ENCODE measurements at regions not wholly inside any gene's neighbourhood (a gene's known extent, or its start where the extent isn't known, plus 50 kb on each side); places are given as distances from the start of the nearest gene placed in this dataset.

- H3K27me3 ChIP-seq (ENCODE audit: control insufficient read depth in 2 of 2, insufficient read depth in 2 of 2, low read length in 2 of 2), result no peaks in the 10 kb centered on the region
- H3K4me1 Mint-ChIP-seq, result peaks cover 4% of the 10 kb centered on the region
- peak in 1 of 3 donors; percentile 7 for DNase-seq
- H3K9me3 ChIP-seq (replicated peaks in 1 of 2; ENCODE audit: control insufficient read depth in 1 of 2, insufficient read depth in 1 of 2, low read length in 2 of 2), result no peaks in the 10 kb centered on the region
- TF ChIP-seq CTCF (IDR thresholded peaks at IDR 0.05), result no peak
- intact Hi-C loops (cut with micrococcal nuclease), result no loop called here
- H4K20me1 ChIP-seq (ENCODE audit: insufficient read depth, low read length), result no peaks in the 10 kb centered on the region
- no peak overlapping the region for H3K27ac ChIP-seq (ENCODE audit: low read depth in 1 of 2, low read length in 2 of 2)
- no peaks in the 10 kb centered on the region for H3K79me2 ChIP-seq (ENCODE audit: insufficient read depth, low read length)
- H3K4me3 Mint-ChIP-seq, result no peak overlapping the region
- H3K4me3 ChIP-seq (replicated peaks in 1 of 3; ENCODE audit: low read depth in 2 of 3, low read length in 3 of 3), result no peak overlapping the region
- no peak overlapping the region for H3K9ac ChIP-seq (ENCODE audit: insufficient read depth, low read length, poor library complexity, severe bottlenecking)
- peak overlapping the region in 1 of 7 donors; percentile 0 for H3K27ac Mint-ChIP-seq
- no peaks in the 10 kb centered on the region for H3K36me3 Mint-ChIP-seq
- peaks cover 0 to 3% of the 10 kb centered on the region in 2 donors for H3K4me1 ChIP-seq (ENCODE audit: control insufficient read depth in 1 of 2, insufficient read depth in 2 of 2, low read length in 2 of 2)
- H3K27me3 Mint-ChIP-seq (ENCODE audit: low read depth in 3 of 3), result no peaks in the 10 kb centered on the region
- no peak overlapping the region for H3K4me2 ChIP-seq (replicated peaks; ENCODE audit: extremely low read depth, low read length, poor library complexity, severe bottlenecking)
- H2AFZ ChIP-seq (ENCODE audit: insufficient read depth, low read depth, low read length, poor library complexity, severe bottlenecking), result no peak overlapping the region
- H3K9me3 Mint-ChIP-seq, result peaks cover 0 to 5% (median 0%) of the 10 kb centered on the region in 7 donors
- H3K36me3 ChIP-seq (replicated peaks in 1 of 2; ENCODE audit: control insufficient read depth in 1 of 2, insufficient read depth in 2 of 2, low read length in 2 of 2), result no peaks in the 10 kb centered on the region
These were observed 53.7 kb upstream of the CD36 start for GRCh38 chr7:80584778-80585177.

- no peak overlapping the region for H3K9ac ChIP-seq (ENCODE audit: insufficient read depth, low read length, poor library complexity, severe bottlenecking)
- no peak overlapping the region for H3K4me2 ChIP-seq (replicated peaks; ENCODE audit: extremely low read depth, low read length, poor library complexity, severe bottlenecking)
- no peaks in the 10 kb centered on the region for H3K27me3 ChIP-seq (ENCODE audit: control insufficient read depth in 2 of 2, insufficient read depth in 2 of 2, low read length in 2 of 2)
- Mint-ChIP-seq H3K4me3 (no peak overlapping the region), H3K4me1 (peaks cover 15% of the 10 kb centered on the region), H3K36me3 (no peaks in the 10 kb centered on the region), H3K27me3 (ENCODE audit: low read depth in 3 of 3) (no peaks in the 10 kb centered on the region), H3K9me3 (peaks cover 0 to 2% (median 0%) of the 10 kb centered on the region in 7 donors), H3K27ac (no peak overlapping the region)
- H3K36me3 ChIP-seq (replicated peaks in 1 of 2; ENCODE audit: control insufficient read depth in 1 of 2, insufficient read depth in 2 of 2, low read length in 2 of 2), result no peaks in the 10 kb centered on the region
- no CpG with 5 or more reads among the region's 1 CpG for WGBS (ENCODE audit: insufficient coverage)
- no peak for TF ChIP-seq CTCF (IDR thresholded peaks at IDR 0.05)
- no peak overlapping the region for H2AFZ ChIP-seq (ENCODE audit: insufficient read depth, low read depth, low read length, poor library complexity, severe bottlenecking)
- DNase-seq, result no peak
- no peaks in the 10 kb centered on the region for H3K79me2 ChIP-seq (ENCODE audit: insufficient read depth, low read length)
- H4K20me1 ChIP-seq (ENCODE audit: insufficient read depth, low read length), result no peaks in the 10 kb centered on the region
- no peak overlapping the region for H3K27ac ChIP-seq (ENCODE audit: low read depth in 1 of 2, low read length in 2 of 2)
- peaks cover 7% of the 10 kb centered on the region in 2 donors for H3K4me1 ChIP-seq (ENCODE audit: control insufficient read depth in 1 of 2, insufficient read depth in 2 of 2, low read length in 2 of 2)
- H3K4me3 ChIP-seq (replicated peaks in 1 of 3; ENCODE audit: low read depth in 2 of 3, low read length in 3 of 3), result no peak overlapping the region
- H3K9me3 ChIP-seq (replicated peaks in 1 of 2; ENCODE audit: control insufficient read depth in 1 of 2, insufficient read depth in 1 of 2, low read length in 2 of 2), result no peaks in the 10 kb centered on the region
- intact Hi-C loops (cut with micrococcal nuclease), result no loop called here
These were observed 50.9 kb upstream of the CD36 start for GRCh38 chr7:80587538-80587937.

Data from CD14-positive monocyte (primary cell).